GM21717 (cell line): ENCODE measurements at regions not wholly inside any gene's neighbourhood (a gene's known extent, or its start where the extent isn't known, plus 50 kb on each side); places are given as distances from the start of the nearest gene placed in this dataset.
"Not testable (repeated sequence)": the region's sequence is repeated elsewhere in the genome, so short reads cannot be mapped to it uniquely, and the experiment has no call there.

Experiments used
- ATAC-seq: cut with Tn5 transposase; IDR thresholded peaks from one replicate; pipeline ENCODE4 v1.9.1; 2021; ENCODE audit warnings: mild to moderate bottlenecking, moderate library complexity; ENCODE audit not compliant: unreplicated experiment

DNA sequence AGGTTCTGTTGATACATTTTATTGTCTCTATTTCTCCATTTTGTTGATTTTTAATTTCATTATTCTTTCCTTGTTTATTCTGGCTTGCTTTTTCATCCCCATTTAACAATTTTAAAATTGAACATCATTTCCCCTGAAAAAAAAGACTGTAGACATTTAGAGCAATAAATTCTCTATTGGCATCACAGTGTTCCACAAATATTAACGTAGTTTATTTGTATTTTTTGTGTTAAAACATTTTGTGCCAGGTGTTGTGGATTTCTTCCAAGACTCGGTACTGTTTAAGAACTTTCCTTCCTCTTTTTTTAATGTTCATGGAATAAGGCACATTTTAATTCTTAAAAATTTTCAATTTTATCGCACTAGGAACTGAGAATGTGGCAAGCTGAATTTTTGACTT is 156.1 kb upstream of the NPY start:
- no peak for ATAC-seq

DNA sequence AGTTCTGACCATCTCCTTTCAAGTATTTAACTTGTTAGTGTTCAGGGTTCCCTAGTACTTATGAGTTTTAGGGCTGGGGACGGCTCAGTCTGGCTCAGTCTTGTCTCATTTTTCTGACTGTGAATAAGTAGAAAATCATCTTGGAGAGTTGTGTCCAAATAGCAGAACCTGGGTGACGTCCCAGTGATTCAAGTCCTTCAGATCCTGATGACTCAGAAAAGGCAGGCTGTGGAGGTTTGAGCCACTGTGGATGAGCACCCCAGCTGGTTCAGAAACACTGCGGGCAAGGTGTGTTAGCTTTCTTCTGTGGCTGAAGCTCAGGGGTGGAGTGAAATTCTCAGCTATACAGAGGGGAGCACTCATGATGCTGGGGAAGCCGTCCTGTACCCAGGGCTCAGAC is 154.4 kb upstream of the NPY start:
- no peak for ATAC-seq

DNA sequence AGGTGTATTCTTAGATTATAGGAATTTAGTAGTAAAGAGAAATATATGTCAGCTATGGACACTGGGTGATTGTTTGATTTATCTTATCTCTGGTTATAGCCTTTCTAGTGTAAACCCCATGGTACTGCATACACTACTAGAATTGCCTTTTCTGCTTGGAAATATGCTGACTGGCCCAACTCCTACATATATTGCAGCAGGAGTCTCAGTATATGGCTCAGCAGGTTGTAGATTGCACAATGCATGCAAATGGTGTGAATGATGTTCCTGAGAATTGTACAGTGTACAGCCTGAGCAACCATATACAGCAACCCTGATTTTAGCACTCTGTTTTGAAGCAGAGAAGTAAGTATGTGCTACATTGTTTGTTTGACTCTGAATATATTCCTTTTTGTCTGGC is 153.4 kb upstream of the NPY start:
- ATAC-seq: no peak

DNA sequence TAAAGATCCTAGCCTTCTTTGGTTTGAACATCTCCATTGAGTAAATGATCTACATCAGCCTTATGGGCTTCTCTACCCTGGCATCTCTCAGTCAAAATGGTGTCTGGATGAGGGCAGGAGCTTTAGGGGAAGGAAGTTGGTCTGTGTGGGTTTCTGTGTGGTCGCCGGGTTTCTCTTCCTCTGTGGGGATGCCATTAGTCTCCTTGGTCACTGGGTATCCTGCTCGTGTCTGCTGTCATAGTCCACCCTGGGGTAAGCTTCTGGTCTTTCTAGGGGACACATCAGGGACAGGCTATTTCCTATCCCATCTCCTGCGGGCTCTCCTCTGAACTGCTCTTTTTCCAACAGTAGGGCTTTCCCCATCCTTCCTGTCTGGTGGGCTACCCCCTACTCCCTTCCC is 150.3 kb upstream of the NPY start:
- ATAC-seq: no peak

- ATAC-seq: no peak
Observed at GRCh38 chr7:24134535-24134934, 149.5 kb upstream of the NPY start.

DNA sequence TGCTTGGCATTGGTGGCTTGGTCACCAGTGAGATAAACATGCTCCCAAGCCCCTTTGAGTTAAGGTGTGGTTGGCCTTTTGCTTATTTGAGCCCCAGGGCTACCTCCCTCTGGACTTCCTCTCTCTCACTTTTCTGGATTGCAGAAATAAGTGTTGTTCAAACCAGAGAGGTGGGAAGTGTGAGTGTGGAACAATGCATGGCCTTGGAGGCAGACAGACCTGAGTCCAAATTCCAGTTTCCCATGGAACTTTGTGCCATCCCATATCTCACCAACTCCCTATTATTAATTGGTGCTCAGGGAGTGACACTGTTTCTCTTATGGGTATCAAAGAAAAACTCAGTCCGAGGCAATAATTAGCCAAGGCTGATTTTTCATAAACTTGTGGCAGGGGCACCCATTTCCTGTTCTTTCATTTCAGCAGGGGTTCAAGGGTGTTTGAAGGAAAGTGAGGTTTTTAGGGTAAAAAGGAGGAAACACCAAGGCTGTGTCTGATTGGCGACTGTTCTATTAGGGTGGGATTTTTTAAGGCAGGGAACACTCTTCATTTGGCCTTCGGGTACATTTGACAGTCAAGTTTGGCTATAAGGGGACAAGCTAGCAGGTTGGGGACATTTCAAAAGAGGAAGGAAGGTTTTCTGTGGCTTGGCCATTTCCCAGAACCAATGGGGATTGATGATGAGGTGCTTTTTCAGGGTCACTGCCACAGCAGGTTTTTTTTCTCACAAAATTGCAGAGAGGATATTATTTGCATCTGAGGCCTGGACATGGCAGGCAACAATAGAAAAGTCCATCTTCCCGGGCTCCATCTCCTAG is 148.8 kb upstream of the NPY start:
- no peak for ATAC-seq

DNA sequence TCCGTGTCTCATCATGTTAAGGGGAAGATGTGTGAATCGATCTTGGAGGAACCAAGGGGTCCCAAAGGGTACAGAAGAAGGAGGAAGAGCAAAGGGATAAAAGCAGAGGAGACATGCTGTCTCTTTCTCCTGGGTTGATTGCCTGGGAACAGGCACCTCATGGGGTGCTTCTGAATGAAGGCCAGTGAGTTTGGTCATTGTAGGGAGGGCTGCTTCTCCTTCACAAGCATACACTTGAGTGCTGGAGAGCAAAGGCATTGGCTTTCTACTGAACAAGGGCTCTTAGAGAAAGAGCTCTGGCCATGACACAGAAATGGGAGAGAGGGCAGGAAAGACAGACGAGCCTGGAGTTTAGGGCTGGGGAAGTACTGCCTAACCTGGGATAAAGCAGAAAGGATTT is 146.7 kb upstream of the NPY start:
- ATAC-seq: no peak

- ATAC-seq: no peak
Observed at GRCh38 chr7:24138343-24138742, 145.6 kb upstream of the NPY start.

GRCh38 chr7:24140001-24140400 is 144.0 kb upstream of the NPY start:
- no peak for ATAC-seq

GRCh38 chr7:24141874-24142509 is 142.0 kb upstream of the NPY start:
- ATAC-seq: no peak

GRCh38 chr7:24143547-24143946 is 140.4 kb upstream of the NPY start:
- no peak for ATAC-seq

DNA sequence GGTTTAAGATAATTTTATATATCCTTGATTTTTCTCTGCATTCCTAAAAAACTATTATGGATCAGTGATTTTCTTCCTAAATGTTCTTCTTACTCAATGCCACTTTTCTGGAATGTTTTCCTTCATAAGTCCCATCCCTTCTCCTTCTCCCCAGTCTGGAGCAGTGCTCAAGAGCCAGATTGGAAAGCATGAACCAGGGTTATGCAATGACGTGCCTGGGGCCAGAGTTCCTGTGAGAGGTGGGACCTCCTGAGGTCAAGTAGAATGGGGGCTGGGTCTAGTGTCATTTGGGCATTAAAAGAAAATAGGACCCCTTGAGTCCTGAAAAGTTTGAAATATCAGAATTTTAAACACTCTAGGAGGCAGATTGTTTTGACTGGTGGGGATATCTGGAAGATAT is 132.0 kb upstream of the NPY start:
- no peak for ATAC-seq

GRCh38 chr7:24152356-24152755 is 131.6 kb upstream of the NPY start:
- ATAC-seq: no peak

- no peak for ATAC-seq
Observed at GRCh38 chr7:24152877-24153472, 131.0 kb upstream of the NPY start.

- ATAC-seq: no peak
Observed at GRCh38 chr7:24157666-24158065, 126.3 kb upstream of the NPY start.

DNA sequence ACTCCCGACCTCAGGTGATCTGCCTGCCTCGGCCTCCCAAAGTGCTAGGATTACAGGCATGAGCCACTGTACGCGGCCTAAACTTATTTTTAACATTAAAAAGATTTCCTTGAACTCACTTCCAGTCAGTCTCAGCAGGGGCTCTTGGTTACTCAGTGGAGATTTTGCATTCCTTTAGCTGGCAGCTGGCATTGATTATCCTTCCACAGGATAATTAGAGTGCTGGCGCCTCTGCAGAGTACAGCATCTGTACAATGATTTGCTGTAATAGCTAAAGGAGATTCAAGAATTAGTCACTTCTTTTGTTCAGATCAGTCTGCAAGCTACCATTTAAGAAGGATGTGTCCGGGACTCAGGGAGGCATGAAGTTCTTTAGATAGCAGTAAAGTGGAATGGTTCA is 125.0 kb upstream of the NPY start:
- no peak for ATAC-seq

- ATAC-seq: no peak
Observed at GRCh38 chr7:24164401-24164800, 119.6 kb upstream of the NPY start.

DNA sequence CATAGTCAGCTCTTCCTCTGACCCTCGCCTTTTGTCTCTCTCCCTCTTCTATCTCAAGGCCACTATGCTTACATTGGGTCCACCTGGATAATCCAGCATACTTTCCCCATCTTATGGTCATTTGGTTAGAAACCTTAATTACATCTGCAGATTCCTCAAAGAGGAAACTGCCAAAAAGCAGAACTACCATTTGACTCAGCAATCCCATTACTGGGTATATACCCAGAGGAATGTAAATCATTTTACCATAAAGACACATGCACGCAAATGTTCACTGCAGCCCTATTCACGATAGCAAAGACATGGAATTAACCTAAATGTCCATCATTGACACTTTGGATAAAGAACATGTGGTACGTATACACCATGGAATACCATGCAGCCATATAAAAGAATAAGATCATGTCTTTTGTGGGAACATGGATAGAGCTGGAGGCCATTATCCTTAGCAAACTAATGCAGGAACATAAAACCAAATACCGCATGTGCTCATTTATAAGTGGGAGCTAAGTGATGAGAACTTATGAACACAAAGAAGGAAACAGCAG is 114.8 kb upstream of the NPY start:
- no peak for ATAC-seq

DNA sequence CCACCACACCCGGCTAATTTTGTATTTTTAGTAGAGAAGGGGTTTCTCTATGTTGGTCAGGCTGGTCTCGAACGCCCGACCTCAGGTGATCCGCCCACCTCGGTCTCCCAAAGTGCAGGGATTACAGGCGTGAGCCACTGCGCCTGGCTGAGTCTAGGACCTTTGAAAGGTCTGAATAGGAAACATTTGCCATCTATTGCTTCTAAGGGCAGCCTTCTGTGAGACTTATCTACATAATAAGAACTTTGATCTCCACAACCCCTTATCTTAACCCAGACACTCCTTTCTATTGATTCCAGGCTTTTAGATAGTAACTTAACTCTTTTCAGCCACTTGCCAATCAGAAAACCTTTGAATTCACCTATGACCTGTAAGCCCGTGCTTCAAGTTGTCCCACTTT is 112.0 kb upstream of the NPY start:
- not testable (repeated sequence) for ATAC-seq

- ATAC-seq: no peak
Observed at GRCh38 chr7:24172856-24173255, 111.1 kb upstream of the NPY start.

- no peak for ATAC-seq
Observed at GRCh38 chr7:24175603-24176002, 108.4 kb upstream of the NPY start.
